WERI-Rb-1 (cell line): ENCODE measurements at regions not wholly inside any gene's neighbourhood (a gene's known extent, or its start where the extent isn't known, plus 50 kb on each side); places are given as distances from the start of the nearest gene placed in this dataset.

Source experiments
- DNase-seq: peaks from one replicate; pipeline ENCODE4 v3.0.0-alpha.2; 2020
- H3K27ac ChIP-seq: fragments of 250-450 bp; sonication (Bioruptor Pico); 2 replicates; pipeline ENCODE4 v1.5.1; 2020; ENCODE audit warnings: mild to moderate bottlenecking, moderate library complexity
- H3K27me3 ChIP-seq: fragments of 250-450 bp; sonication (Bioruptor Pico); 2 replicates; pipeline ENCODE4 v1.5.1; 2021; ENCODE audit warnings: mild to moderate bottlenecking, low read depth, moderate library complexity; ENCODE audit not compliant: insufficient read depth, severe bottlenecking
- H3K36me3 ChIP-seq: fragments of 250-450 bp; sonication (Bioruptor Pico); 2 replicates; pipeline ENCODE4 v1.5.1; 2020; ENCODE audit warnings: mild to moderate bottlenecking, moderate library complexity
- H3K4me3 ChIP-seq: 2 replicates; pipeline ENCODE4 v1.5.1; 2011; ENCODE audit warnings: low read depth, mild to moderate bottlenecking, control low read depth, low read length
- H3K9me3 ChIP-seq: fragments of 250-450 bp; sonication (Bioruptor Pico); 2 replicates; pipeline ENCODE4 v1.5.1; 2021; ENCODE audit warnings: mild to moderate bottlenecking, moderate library complexity; ENCODE audit not compliant: severe bottlenecking
- CTCF ChIP-seq: IDR thresholded peaks from 2 replicates; pipeline ENCODE4 v1.5.1; 2011; ENCODE audit warnings: low read depth, mild to moderate bottlenecking, control low read depth, inconsistent platforms, low read length

GRCh38 chr12:96136161-96136560 lies 58.0 kb upstream of the ELK3 start:
- no peaks in the 10 kb centered on the region for H3K27me3 ChIP-seq
- H3K27ac ChIP-seq: no peak overlapping the region
- no peaks in the 10 kb centered on the region for H3K9me3 ChIP-seq
- no peaks in the 10 kb centered on the region for H3K36me3 ChIP-seq
- DNase-seq: no peak
- TF ChIP-seq CTCF: no peak
- no peak overlapping the region for H3K4me3 ChIP-seq

GRCh38 chr12:96136725-96137378 lies 57.3 kb upstream of the ELK3 start:
- Histone ChIP-seq H3K9me3 (no peaks in the 10 kb centered on the region), H3K36me3 (no peaks in the 10 kb centered on the region), H3K4me3 (no peak overlapping the region), H3K27ac (no peak overlapping the region), H3K27me3 (no peaks in the 10 kb centered on the region)
- DNase-seq: no peak
- no peak for TF ChIP-seq CTCF

- Histone ChIP-seq H3K27me3 (no peaks in the 10 kb centered on the region), H3K36me3 (no peaks in the 10 kb centered on the region), H3K9me3 (no peaks in the 10 kb centered on the region), H3K27ac (no peak overlapping the region), H3K4me3 (no peak overlapping the region)
- no peak for TF ChIP-seq CTCF
- DNase-seq: no peak
These were observed 54.0 kb upstream of the ELK3 start for GRCh38 chr12:96140174-96140573.

- Histone ChIP-seq H3K27ac (no peak overlapping the region), H3K9me3 (no peaks in the 10 kb centered on the region), H3K27me3 (no peaks in the 10 kb centered on the region), H3K4me3 (no peak overlapping the region), H3K36me3 (no peaks in the 10 kb centered on the region)
- no peak for DNase-seq
- no peak for TF ChIP-seq CTCF
These were observed 52.8 kb upstream of the ELK3 start for GRCh38 chr12:96141216-96141912.

GRCh38 chr12:96143392-96143791 lies 50.8 kb upstream of the ELK3 start:
- no peak overlapping the region for H3K4me3 ChIP-seq
- TF ChIP-seq CTCF: no peak
- no peak for DNase-seq

More at GRCh38 chr12:96143392-96143791, 50.8 kb upstream of the ELK3 start:
- H3K9me3 ChIP-seq: no peaks in the 10 kb centered on the region
- no peaks in the 10 kb centered on the region for H3K27me3 ChIP-seq
- no peak overlapping the region for H3K27ac ChIP-seq
- no peaks in the 10 kb centered on the region for H3K36me3 ChIP-seq
